ENCODE measurements at regions not wholly inside any gene's neighbourhood (a gene's known extent, or its start where the extent isn't known, plus 50 kb on each side); places are given as distances from the start of the nearest gene placed in this dataset.
"Not testable (repeated sequence)": the region's sequence is repeated elsewhere in the genome, so short reads cannot be mapped to it uniquely, and the experiment has no call there.

DNA sequence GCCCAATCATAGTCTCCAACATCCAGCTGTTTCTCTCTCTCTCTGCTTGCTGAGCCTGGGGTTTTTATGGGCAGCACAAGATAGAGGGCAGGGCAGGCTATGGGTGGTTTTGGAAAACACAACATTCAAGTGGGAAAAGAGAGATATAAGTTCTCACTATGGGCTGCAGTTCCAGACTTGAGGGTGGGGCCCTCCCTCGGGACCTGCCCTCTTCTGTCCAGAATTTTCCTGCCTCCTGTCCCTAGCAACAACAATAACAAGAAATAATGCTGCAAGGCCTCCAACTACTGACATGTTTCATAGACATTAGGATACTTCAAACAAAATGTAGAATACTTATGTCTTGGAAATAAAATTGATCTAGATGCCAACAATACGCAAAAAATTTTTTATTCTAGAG lies 107.8 kb downstream of the C18orf54 start:
- H3K27ac ChIP-seq: no peak overlapping the region
- no peak for TF ChIP-seq ZFX (IDR thresholded peaks at IDR 0.05)
- TF ChIP-seq CTCF (conservative IDR thresholded peaks at IDR 0.05): no peak

DNA sequence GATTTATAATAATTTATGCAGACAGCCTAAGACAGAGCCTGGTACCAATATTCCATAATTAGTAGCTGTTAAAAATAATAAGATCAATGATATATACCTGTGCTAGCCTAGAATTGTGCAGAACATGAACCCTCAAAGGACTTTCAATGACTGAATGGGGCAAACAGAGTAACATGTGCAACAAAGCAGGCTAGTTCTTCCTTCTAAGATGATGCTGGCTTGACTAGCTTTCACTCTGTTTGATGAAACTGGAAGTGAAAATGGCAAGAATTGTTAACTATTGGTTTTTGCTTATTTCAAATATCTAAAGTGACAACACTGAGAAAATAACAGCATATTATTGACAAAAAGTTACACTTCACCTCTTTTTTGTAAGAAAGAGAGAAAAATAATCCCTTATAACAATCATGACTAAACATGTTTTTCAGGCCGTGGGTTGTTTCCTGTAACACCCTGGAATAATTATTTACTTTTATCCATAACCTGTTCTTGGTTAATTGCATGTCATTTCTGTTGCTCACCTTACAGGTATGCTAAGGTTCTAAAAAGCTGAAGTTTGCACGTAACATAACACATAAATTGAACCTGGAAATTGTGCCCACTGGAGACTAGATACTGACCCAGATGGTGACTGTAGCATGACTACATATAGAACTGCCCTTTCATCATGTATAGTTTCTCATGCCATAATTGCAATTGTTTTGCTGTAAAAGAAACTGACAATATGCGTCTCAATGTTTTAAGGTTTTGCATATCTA lies 108.7 kb downstream of the C18orf54 start:
- TF ChIP-seq ZFX (IDR thresholded peaks at IDR 0.05) (no peak), CTCF (conservative IDR thresholded peaks at IDR 0.05) (no peak)

DNA sequence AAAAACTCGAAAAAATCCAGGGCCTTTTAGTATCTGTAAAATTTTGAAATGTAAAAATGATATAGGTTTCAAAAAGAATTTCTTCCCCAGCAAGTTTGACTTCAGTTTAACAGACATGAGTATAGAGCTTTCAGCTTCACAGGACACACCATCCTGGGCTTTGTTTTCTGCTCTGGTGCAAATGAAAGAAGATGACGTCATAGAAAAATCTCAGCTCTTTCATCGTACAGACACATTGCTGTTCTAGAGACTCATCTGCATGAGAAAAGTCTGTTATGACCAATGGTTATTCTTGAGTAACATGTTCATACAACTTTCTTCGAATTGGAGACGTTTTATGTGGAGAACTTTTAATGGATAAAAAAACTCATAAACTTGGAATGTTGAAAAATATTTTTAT lies 111.7 kb upstream of the DYNAP start:
- TF ChIP-seq ZFX (IDR thresholded peaks at IDR 0.05) (no peak), CTCF (conservative IDR thresholded peaks at IDR 0.05) (no peak)
- H3K27ac ChIP-seq: no peak overlapping the region

More for the DNA sequence above, 108.7 kb downstream of the C18orf54 start:
- no peak overlapping the region for H3K27ac ChIP-seq

GRCh38 chr18:54480616-54481015 lies 110.4 kb upstream of the DYNAP start:
- H3K27ac ChIP-seq: no peak overlapping the region
- TF ChIP-seq CTCF (conservative IDR thresholded peaks at IDR 0.05) (no peak), ZFX (IDR thresholded peaks at IDR 0.05) (no peak)

DNA sequence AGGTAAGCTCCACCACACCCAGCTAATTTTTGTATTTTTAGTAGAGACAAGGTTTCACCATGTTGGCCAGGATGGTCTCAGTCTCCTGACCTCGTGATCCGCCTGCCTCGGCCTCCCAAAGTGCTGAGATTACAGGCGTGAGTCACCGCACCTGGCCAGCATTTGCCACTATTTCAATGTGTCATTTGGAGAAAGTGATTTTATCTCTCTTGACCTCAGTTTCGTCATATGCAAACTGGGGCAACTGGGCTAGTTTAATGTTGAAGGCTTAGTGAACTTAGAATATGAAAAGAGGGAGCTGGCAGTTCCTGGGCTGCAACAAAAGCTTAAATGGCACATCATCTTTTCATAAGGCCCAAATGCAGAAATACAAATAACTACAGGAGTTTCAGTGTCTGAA lies 88.6 kb upstream of the DYNAP start:
- not testable (repeated sequence) for H3K27ac ChIP-seq

DNA sequence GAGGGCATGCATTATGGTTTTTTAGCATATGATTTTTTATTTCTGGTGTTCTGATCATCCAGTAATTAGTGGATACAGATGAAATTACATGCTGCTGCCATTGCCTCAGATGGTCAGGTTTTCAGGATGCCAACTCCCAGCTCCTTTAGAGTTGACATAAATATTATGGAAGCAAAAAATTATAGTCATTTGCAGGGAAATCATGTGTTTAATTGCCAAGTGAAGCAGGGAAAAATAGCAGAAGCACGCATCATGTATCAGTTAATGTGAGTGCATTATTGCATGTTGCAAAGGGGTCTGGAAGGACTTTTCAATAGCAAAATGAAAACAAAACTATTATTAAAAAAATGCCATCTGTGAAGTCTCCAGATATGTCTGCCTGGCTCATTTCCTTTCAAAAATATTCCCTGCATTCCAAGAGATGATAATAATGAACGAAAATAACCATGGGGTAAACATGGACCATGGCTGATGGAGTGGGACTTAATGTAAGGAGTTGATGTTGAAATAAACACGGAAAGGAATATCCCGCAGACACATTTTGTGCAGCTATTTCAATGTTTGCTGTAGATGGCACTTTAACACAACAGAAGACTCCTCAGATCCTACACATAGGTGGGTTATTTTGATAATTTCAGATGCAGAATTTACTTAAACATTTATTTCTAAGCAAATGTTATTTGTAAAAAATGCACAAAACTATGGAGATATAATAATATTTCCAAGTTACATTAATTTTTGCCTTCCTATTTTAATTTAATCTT lies 87.7 kb upstream of the DYNAP start:
- TF ChIP-seq ZFX (IDR thresholded peaks at IDR 0.05): no peak
- no peak for TF ChIP-seq CTCF (conservative IDR thresholded peaks at IDR 0.05)
- H3K27ac ChIP-seq: no peak overlapping the region

DNA sequence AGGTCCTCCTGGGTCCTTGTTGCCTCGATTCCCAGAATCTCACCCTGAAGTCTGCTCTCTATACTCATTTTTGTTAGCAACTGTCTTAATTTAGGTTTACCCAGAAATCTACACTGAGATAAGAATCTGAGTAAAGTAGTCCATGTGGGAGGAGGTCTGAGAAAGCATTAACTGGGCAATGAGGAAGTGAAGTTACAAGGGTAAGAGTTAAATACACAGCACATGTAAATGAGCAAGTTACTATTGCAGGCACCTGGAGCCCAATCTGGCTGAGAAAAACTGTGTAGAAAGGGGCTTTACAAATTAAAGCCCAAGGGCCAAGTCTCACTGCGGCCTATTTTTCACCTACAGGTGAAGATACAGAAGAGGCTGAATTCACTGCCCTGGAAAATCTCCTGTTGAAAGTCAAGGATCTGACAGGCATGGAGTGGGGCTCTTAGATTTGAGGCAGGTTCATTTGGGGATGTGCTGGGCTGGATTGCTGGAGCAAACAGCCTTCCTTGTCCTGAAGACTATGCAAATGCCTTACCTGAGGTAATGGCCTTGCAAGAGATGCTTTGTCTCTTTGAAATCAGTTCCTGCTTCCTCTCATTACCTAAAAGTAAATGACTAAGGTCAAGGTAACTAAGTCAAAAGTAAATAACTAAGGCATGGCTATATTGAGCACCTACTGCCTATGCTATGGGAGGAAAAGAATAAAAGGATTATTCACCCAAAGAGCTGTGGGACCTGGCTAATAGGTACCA lies 84.4 kb upstream of the DYNAP start:
- TF ChIP-seq CTCF (conservative IDR thresholded peaks at IDR 0.05): no peak
- H3K27ac ChIP-seq: no peak overlapping the region
